K562 (cell line): ENCODE measurements at regions not wholly inside any gene's neighbourhood (a gene's known extent, or its start where the extent isn't known, plus 50 kb on each side); places are given as distances from the start of the nearest gene placed in this dataset.

Source experiments
- ATAC-seq: fragments of 200-7000 bp; cut with Tn5 transposase; 3 replicates; pipeline ENCODE4 v1.9.1; 2020; ENCODE audit warnings: moderate library complexity
- BruUV-seq: library from RNA; stranded (reverse); fragments of 400-500 nt; replicated peaks from 2 replicates; lab custom pipeline; 2021; lab: Mats Ljungman, UMichigan
- CTCF ChIA-PET: fragments of 300-600 bp; formaldehyde crosslinking; extraction: SDS; loops from one replicate; lab custom pipeline; 2021; ENCODE audit warnings: low intra/inter-chr PET ratio; lab: Yijun Ruan, JAX
- POLR2A ChIA-PET: fragments of 300-600, 350-650 bp; sonication (Branson Sonifier 250); formaldehyde crosslinking; extraction: SDS; loops from one replicate; lab custom pipeline; 2021; ENCODE audit warnings: antibody characterized with exemption, inconsistent platforms; lab: Yijun Ruan, JAX
- DNase-seq, 4 experiments: peaks; one replicate each; pipeline versions ENCODE4 v3.0.0 to v3.0.0-alpha.2; 2011 to 2018; ENCODE audit warnings: low spot score in 3 of 4, mixed read lengths in 3 of 4; ENCODE audit errors: extremely low read depth in 1 of 4
- FAIRE-seq: peaks from 2 replicates; lab custom pipeline; 2011; peaks lifted over from hg19 to GRCh38; lab: Jason Lieb, UNC
- H2AFZ ChIP-seq: 2 replicates; pipeline ENCODE4 v1.6.0; 2011; ENCODE audit warnings: low read depth, low read length, control low read depth, inconsistent platforms
- H3K27ac ChIP-seq: fragments of 200-600 bp; 3 replicates; pipeline ENCODE4 v1.8.0; 2011; ENCODE audit warnings: low read depth, mild to moderate bottlenecking, control low read depth, inconsistent platforms, low read length, moderate library complexity, mixed read lengths; ENCODE audit errors: extremely low read depth
- H3K27me3 ChIP-seq, 2 experiments: fragments of 300-600 bp in 1 of 2; 2 replicates in 1 of 2; 3 replicates in 1 of 2; pipeline versions ENCODE4 v1.6.0 to v1.8.0; 2011; ENCODE audit warnings: inconsistent platforms in 2 of 2, low read length in 2 of 2, mild to moderate bottlenecking in 1 of 2, mixed read lengths in 1 of 2, moderate library complexity in 1 of 2; ENCODE audit not compliant: control insufficient read depth in 2 of 2, insufficient read depth in 2 of 2
- H3K36me3 ChIP-seq: fragments of 300-600 bp; 3 replicates; pipeline ENCODE4 v1.8.0; 2011; ENCODE audit warnings: mild to moderate bottlenecking, low read length, inconsistent platforms; ENCODE audit not compliant: control insufficient read depth, insufficient read depth
- H3K4me1 ChIP-seq, 2 experiments: fragments of 200-600 bp in 1 of 2; replicated peaks in 1 of 2; 2 replicates in 1 of 2; 3 replicates in 1 of 2; pipeline versions ENCODE4 v1.5.1 to v1.8.0; 2011; ENCODE audit warnings: inconsistent platforms in 2 of 2, low read length in 2 of 2, mild to moderate bottlenecking in 1 of 2, mixed read lengths in 1 of 2, moderate library complexity in 1 of 2; ENCODE audit not compliant: control insufficient read depth in 2 of 2, insufficient read depth in 2 of 2
- H3K4me2 ChIP-seq: 2 replicates; pipeline ENCODE4 v1.6.1; 2011; ENCODE audit warnings: low read length, control low read depth, inconsistent platforms, mixed read lengths; ENCODE audit not compliant: insufficient read depth
- H3K4me3 ChIP-seq: fragments of 200-600 bp; sonication (generic), shearing (Covaris generic); 2 replicates; pipeline ENCODE4 v1.5.1; 2016; ENCODE audit warnings: control low read depth, inconsistent platforms
- H3K79me2 ChIP-seq: fragments of 200-600 bp; 3 replicates; pipeline ENCODE4 v1.8.0; 2011; ENCODE audit warnings: low read length, inconsistent platforms; ENCODE audit not compliant: control insufficient read depth, insufficient read depth
- H3K9ac ChIP-seq, 2 experiments: 2 replicates each; pipeline versions ENCODE4 v1.6.0 to v1.6.1; 2011; ENCODE audit warnings: low read depth in 2 of 2, low read length in 2 of 2, control low read depth in 1 of 2, inconsistent platforms in 1 of 2, mild to moderate bottlenecking in 1 of 2, mixed read lengths in 1 of 2; ENCODE audit not compliant: insufficient read depth in 1 of 2
- H3K9me1 ChIP-seq: one replicate; pipeline ENCODE4 v1.6.0; 2011; ENCODE audit warnings: inconsistent platforms, mild to moderate bottlenecking, low read length, moderate library complexity; ENCODE audit not compliant: control insufficient read depth, insufficient read depth
- H3K9me3 ChIP-seq: replicated peaks from 2 replicates; pipeline ENCODE4 v1.5.1; 2011; ENCODE audit warnings: low read depth, low read length, inconsistent platforms; ENCODE audit not compliant: control insufficient read depth, insufficient read depth
- H4K20me1 ChIP-seq: replicated peaks from 2 replicates; pipeline ENCODE4 v1.6.1; 2011; ENCODE audit warnings: low read length, inconsistent platforms, mixed read lengths; ENCODE audit not compliant: control insufficient read depth, insufficient read depth
- FIP1L1 ChIP-seq: fragments of 200-400 bp; formaldehyde crosslinking; IDR thresholded peaks from 2 replicates; pipeline ENCODE4 v1.6.1; 2018; ENCODE audit warnings: mild to moderate bottlenecking, low read depth, low read length; ENCODE audit not compliant: poor library complexity, severe bottlenecking
- HDAC3 ChIP-seq: fragments of 450-650 bp; IDR thresholded peaks from 2 replicates; pipeline ENCODE4 v1.6.1; 2018; ENCODE audit warnings: borderline replicate concordance, mild to moderate bottlenecking, moderate library complexity; ENCODE audit not compliant: partially characterized antibody
- MCM7 ChIP-seq, 2 experiments: fragments of 450-650 bp; IDR thresholded peaks; 2 replicates each; pipeline ENCODE4 v1.6.1; 2016 to 2018
- MEF2D ChIP-seq: conservative IDR thresholded peaks from 2 replicates; pipeline ENCODE4 v1.6.1; 2016; ENCODE audit warnings: low read depth, missing genetic modification characterization, missing compliant biosample characterization
- MIER1 ChIP-seq: fragments of 450-650 bp; IDR thresholded peaks from 2 replicates; pipeline ENCODE4 v1.6.1; 2016; ENCODE audit warnings: antibody characterized with exemption, mild to moderate bottlenecking, low read depth
- NFRKB ChIP-seq: fragments of 450-650 bp; IDR thresholded peaks from 2 replicates; pipeline ENCODE4 v1.6.1; 2016; ENCODE audit warnings: low read depth
- PCBP2 ChIP-seq: fragments of 200-400 bp; formaldehyde crosslinking; IDR thresholded peaks from 2 replicates; pipeline ENCODE4 v1.6.1; 2018; ENCODE audit warnings: low read length, low read depth, mild to moderate bottlenecking, moderate library complexity; ENCODE audit not compliant: poor library complexity, severe bottlenecking
- POLR2B ChIP-seq: fragments of 450-650 bp; IDR thresholded peaks from 2 replicates; pipeline ENCODE4 v1.6.1; 2018; ENCODE audit warnings: low read depth; ENCODE audit not compliant: partially characterized antibody
- PRPF4 ChIP-seq: fragments of 200-400 bp; formaldehyde crosslinking; IDR thresholded peaks from one replicate; pipeline ENCODE4 v1.6.1; 2017; ENCODE audit warnings: low read length, low read depth, mild to moderate bottlenecking; ENCODE audit not compliant: insufficient read depth, poor library complexity, severe bottlenecking
- RFX7 ChIP-seq: fragments of 250-450 bp; sonication (Bioruptor Pico); IDR thresholded peaks from 2 replicates; pipeline ENCODE4 v1.5.1; 2021; ENCODE audit warnings: mild to moderate bottlenecking
- TCF7L2 ChIP-seq: fragments of 150-350 bp; IDR thresholded peaks from 2 replicates; pipeline ENCODE4 v1.6.1; 2016; ENCODE audit warnings: low read depth, mild to moderate bottlenecking, low read length, moderate library complexity
- ZNF140 ChIP-seq: fragments of 250-450 bp; sonication (Bioruptor Pico); IDR thresholded peaks from 2 replicates; pipeline ENCODE4 v1.8.0; 2021; ENCODE audit warnings: moderate library complexity, mild to moderate bottlenecking, inconsistent platforms
- WGBS: fragments of 100-300 bp; shearing (Covaris generic); methylation state at CpG from one replicate; pipeline ENCODE4 v1.1.6; 2016; ENCODE audit warnings: low coverage, mixed read lengths; ENCODE audit not compliant: insufficient coverage; ENCODE audit errors: missing lambda C conversion rate; 5-methylcytosine and 5-hydroxymethylcytosine counted together
- in situ Hi-C: fragments of 300-500 bp; cut with MboI; formaldehyde crosslinking; loops from 4 replicates; pipeline ENCODE4 v1.15.0; 2018; ENCODE audit warnings: inconsistent platforms, mixed read lengths
- intact Hi-C: fragments of 100-400 bp; cut with micrococcal nuclease; formaldehyde crosslinking; loops from 2 replicates; pipeline ENCODE4 v1.14.2; 2022
- TF ChIP-seq, protein P1 (sequence below): fragments of 450-650 bp; formaldehyde crosslinking; conservative IDR thresholded peaks from 2 replicates; pipeline ENCODE4 v1.4.0; 2022; ENCODE audit warnings: mild to moderate bottlenecking, missing genetic modification characterization
- TF ChIP-seq, protein P2 (sequence below): fragments of 450-650 bp; IDR thresholded peaks from 2 replicates; pipeline ENCODE4 v1.7.1; 2018; ENCODE audit warnings: mild to moderate bottlenecking, low read depth; ENCODE audit not compliant: partially characterized antibody
- TF ChIP-seq, protein P3 (sequence below), 2 experiments: fragments of 450-650 bp in 1 of 2; sonication (generic) in 1 of 2; formaldehyde crosslinking; conservative IDR thresholded peaks; 2 replicates each; pipeline versions ENCODE4 v1.4.0 to v1.8.1; 2020 to 2022; ENCODE audit warnings: mild to moderate bottlenecking in 1 of 2, missing genetic modification reagents in 1 of 2

DNA sequence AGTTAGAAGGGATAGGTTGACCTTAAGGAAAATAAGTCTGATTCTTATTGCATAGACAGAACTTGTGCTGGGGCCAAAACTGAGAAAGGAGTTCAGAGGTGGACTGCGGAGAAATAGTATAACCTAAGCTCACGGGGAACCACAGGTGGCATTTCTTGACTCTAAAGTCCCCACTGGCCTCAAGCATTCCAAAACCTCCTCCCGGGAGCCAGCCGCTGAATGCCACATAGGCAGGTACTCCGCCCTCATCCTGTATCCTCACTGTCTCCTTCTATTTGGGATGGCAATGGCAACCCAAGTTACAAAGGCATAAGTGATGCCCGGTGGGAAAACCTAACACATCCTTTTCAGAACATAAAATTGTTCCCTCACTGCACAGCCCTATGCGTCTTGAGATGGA, 173.0 kb downstream of the SP3 start:
- Histone ChIP-seq H4K20me1 (no peaks in the 10 kb centered on the region), H3K27me3 (peaks cover 25 to 33% of the 10 kb centered on the region in 2 experiments)
- ATAC-seq: no peak
- TF ChIP-seq, protein P1, sequence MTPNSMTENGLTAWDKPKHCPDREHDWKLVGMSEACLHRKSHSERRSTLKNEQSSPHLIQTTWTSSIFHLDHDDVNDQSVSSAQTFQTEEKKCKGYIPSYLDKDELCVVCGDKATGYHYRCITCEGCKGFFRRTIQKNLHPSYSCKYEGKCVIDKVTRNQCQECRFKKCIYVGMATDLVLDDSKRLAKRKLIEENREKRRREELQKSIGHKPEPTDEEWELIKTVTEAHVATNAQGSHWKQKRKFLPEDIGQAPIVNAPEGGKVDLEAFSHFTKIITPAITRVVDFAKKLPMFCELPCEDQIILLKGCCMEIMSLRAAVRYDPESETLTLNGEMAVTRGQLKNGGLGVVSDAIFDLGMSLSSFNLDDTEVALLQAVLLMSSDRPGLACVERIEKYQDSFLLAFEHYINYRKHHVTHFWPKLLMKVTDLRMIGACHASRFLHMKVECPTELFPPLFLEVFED (CRISPR knock-in tag): no peak
- TF ChIP-seq MCM7 (IDR thresholded peaks at IDR 0.05) (no peak), ZNF140 (CRISPR knock-in tag) (no peak), FIP1L1 (no peak), TCF7L2 (no peak), PCBP2 (no peak), PRPF4 (no peak), POLR2B (no peak), HDAC3 (no peak), MEF2D (tag) (no peak), RFX7 (no peak), NFRKB (no peak), MIER1 (no peak)
- TF ChIP-seq, protein P2, sequence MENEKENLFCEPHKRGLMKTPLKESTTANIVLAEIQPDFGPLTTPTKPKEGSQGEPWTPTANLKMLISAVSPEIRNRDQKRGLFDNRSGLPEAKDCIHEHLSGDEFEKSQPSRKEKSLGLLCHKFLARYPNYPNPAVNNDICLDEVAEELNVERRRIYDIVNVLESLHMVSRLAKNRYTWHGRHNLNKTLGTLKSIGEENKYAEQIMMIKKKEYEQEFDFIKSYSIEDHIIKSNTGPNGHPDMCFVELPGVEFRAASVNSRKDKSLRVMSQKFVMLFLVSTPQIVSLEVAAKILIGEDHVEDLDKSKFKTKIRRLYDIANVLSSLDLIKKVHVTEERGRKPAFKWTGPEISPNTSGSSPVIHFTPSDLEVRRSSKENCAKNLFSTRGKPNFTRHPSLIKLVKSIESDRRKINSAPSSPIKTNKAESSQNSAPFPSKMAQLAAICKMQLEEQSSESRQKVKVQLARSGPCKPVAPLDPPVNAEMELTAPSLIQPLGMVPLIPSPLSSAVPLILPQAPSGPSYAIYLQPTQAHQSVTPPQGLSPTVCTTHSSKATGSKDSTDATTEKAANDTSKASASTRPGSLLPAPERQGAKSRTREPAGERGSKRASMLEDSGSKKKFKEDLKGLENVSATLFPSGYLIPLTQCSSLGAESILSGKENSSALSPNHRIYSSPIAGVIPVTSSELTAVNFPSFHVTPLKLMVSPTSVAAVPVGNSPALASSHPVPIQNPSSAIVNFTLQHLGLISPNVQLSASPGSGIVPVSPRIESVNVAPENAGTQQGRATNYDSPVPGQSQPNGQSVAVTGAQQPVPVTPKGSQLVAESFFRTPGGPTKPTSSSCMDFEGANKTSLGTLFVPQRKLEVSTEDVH: no peak
- TF ChIP-seq, protein P3, sequence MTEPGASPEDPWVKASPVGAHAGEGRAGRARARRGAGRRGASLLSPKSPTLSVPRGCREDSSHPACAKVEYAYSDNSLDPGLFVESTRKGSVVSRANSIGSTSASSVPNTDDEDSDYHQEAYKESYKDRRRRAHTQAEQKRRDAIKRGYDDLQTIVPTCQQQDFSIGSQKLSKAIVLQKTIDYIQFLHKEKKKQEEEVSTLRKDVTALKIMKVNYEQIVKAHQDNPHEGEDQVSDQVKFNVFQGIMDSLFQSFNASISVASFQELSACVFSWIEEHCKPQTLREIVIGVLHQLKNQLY (CRISPR knock-in tag; conservative IDR thresholded peaks at IDR 0.05): no peak
- TF ChIP-seq, all 486 proteins: peak for 0
- 0% methylated on average over 7 of the region's 7 CpGs for WGBS
- DNase-seq: no peak
- Histone ChIP-seq H3K4me1 (no peaks in the 10 kb centered on the region; a peak in 1 of 5 replicates), H3K4me2 (no peak overlapping the region), H3K9ac (no peak overlapping the region), H3K9me3 (no peaks in the 10 kb centered on the region), H3K4me3 (no peak overlapping the region), H3K79me2 (no peaks in the 10 kb centered on the region), H3K36me3 (no peaks in the 10 kb centered on the region), H3K27ac (no peak overlapping the region), H2AFZ (no peak overlapping the region), H3K9me1 (no peaks in the 10 kb centered on the region)
- FAIRE-seq: no peak
- in situ Hi-C loops (no loop called here), intact Hi-C loops (no loop called here)
- ChIA-PET CTCF (interaction anchor here (0.6 kb wide), 1 partner anchor 504 kb away, joined by 3 read pairs; no protein-coding TSS in a partner anchor), POLR2A (interaction anchor here (0.6 to 1.5 kb wide), 3 partner anchors 9 to 277 kb away, joined by 3 to 6 read pairs (median 3); no protein-coding TSS in a partner anchor)
- BruUV-seq: no TSS peak
